ENCODE measurements at regions not wholly inside any gene's neighbourhood (a gene's known extent, or its start where the extent isn't known, plus 50 kb on each side); places are given as distances from the start of the nearest gene placed in this dataset.
"Not testable (repeated sequence)": the region's sequence is repeated elsewhere in the genome, so short reads cannot be mapped to it uniquely, and the experiment has no call there.

DNA sequence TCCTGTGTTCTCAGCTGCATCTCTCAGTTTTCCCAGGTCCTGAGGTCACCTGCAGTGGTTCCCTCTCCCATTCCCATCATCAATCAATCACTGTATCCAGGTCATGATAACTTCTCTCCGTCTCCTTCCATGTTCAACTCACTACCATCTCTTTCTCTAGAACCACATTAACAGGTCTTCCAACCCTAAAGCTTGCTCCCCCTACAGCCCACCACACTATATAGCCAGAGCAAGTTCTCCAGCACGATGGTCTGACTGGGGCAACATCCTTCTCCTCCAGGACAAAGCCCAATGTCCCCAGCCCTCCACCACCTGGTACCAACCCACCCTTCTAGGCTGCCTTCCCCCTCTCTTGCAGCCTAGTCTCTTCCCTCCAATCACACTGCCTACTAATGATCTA lies 241.6 kb downstream of the CDK5RAP2 start:
- no peak for DNase-seq (ENCODE audit: low read depth in 2 of 2)

- DNase-seq (ENCODE audit: low read depth in 2 of 2), result no peak
These were observed 242.8 kb downstream of the CDK5RAP2 start for GRCh38 chr9:120337131-120337530.

DNA sequence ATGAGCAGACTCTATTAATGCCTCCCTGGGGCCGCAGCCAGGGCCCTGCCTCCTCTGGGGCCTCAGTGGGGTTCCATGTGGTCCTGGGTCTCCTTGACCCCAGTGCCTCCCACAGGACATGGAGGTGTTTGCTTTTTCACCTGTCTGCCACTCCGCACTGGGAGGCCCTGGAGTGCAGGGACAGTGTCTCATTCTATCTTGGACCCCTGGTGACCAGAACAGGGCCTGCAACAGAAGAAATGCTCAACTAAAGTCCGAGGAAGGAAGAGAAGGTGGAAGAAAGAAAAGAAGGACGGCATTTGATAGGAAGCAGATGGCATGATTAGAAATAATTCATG lies 243.2 kb downstream of the CDK5RAP2 start:
- DNase-seq (ENCODE audit: low read depth in 2 of 2), result no peak

GRCh38 chr9:120336021-120336752 lies 243.8 kb downstream of the CDK5RAP2 start:
- DNase-seq (ENCODE audit: low read depth in 2 of 2), result no peak

DNA sequence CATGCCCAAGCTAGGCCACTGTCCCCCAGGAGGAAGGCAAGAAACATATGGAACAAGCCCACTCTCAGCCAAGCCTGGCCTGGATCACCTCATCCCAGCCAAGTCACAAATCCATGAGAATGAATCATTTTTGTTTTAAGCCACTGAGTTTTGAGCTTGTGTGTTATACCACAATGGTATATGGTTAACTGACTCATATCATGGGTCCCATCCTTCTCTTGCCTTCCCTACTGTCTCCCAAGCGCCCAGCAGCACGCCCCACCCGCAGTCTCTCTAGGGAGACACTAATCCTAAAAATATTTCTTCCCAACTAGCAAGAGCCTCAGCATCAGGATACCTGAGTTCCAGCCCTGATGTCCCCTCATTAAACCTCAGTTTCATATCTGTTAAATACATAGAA lies 248.1 kb downstream of the CDK5RAP2 start:
- no peak for DNase-seq (ENCODE audit: low read depth in 2 of 2)

DNA sequence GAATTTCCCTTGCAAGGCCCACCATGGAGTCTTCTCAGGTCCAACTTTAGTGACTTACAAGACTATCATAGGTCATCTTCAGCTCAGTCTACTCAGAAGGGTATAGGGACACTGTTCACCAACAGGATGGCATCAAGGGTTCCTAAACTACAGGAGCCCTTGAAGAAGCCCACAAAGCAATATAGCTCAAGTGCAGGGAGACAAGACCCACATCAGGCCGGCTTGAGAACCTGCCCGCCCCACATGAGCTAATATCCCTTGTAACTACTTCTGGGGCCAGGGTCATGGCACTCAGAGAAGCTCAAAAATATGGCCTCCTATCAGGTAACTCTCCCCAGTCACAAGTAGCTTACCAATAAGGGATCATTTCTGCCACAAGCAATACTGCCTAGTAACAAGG lies 249.9 kb downstream of the CDK5RAP2 start:
- no peak for DNase-seq (ENCODE audit: low read depth in 2 of 2)

DNA sequence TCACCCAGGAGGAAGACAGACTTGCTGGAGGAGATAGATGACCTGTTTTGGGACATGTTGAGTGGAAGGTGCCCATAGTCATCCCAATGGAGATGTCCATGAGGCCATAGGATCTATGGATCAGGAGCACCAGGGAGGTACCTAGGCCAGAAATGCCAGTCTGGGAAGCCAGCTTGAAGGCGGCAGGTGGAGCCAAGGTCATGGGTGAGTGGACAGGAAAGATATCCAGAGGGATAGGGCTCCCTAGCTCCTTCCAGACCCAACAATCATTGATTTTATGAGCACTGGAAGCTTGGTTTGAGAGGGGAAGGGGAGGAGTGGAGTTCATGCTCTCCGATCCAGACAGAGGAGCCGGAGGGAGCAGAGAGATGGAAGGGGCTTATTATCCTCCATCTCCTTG lies 252.6 kb downstream of the CDK5RAP2 start:
- no peak for DNase-seq (ENCODE audit: low read depth in 2 of 2)

GRCh38 chr9:120326049-120326693 lies 253.8 kb downstream of the CDK5RAP2 start:
- no peak for DNase-seq (ENCODE audit: low read depth in 2 of 2)

DNA sequence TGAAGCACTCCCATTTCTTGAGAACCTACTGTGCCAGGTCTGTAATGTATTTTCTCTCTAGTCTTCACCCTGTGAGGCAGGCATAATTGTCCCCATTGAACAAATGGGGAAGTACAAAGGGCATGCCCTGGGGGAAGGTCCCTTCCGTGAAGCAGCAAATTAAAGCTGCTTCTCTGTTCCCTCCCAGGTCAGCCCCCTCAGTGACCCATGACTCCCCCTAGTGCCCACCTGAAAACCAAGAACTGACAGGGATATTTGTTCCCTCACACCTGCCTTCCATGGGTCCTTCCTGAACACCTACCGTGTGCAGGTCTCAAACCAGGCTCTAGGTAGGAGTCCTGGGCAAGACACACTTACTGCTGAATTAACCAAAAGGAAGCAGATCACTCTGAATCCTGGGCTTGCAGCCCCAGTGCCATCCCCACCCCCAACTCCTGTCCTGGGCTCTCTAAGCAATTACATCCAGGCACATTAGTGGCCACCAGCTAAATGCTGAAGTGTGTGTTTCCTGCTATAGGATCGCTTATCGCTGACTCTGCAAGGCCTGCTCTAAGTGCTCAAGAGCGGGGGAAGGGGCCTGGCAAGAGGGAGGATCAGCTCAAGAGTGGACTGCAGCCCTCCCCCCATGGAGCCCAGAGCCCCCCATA lies 254.8 kb downstream of the CDK5RAP2 start:
- DNase-seq (ENCODE audit: low read depth in 2 of 2), result no peak

- DNase-seq (ENCODE audit: low read depth in 2 of 2), result no peak
These were observed 255.5 kb downstream of the CDK5RAP2 start for GRCh38 chr9:120324461-120324860.

DNA sequence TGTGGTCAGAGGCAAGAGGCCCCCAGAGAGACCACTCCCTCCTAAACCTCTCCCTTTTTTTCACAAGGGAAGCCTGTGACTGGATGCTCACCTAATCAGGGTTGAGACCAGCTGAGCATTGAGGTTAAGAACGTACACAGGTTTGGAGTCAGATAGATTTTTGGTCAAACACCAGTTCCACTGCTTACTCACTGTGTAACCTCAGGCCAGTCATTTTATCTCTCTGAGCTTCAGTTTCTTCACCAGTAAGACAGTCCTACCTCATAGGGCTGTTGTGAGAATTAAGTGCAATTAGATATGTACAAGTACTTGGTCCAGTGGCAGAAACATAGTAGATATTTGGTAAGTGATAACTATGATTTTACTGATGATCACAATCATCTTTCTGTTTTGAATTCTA lies 256.8 kb downstream of the CDK5RAP2 start:
- no peak for DNase-seq (ENCODE audit: low read depth in 2 of 2)

- DNase-seq (ENCODE audit: low read depth in 2 of 2), result no peak
These were observed 260.5 kb downstream of the CDK5RAP2 start for GRCh38 chr9:120319452-120319851.

- DNase-seq (ENCODE audit: low read depth in 2 of 2), result no peak
These were observed 264.8 kb downstream of the CDK5RAP2 start for GRCh38 chr9:120315154-120315553.

- no peak for DNase-seq (ENCODE audit: low read depth in 2 of 2)
These were observed 267.9 kb downstream of the CDK5RAP2 start for GRCh38 chr9:120312031-120312430.

DNA sequence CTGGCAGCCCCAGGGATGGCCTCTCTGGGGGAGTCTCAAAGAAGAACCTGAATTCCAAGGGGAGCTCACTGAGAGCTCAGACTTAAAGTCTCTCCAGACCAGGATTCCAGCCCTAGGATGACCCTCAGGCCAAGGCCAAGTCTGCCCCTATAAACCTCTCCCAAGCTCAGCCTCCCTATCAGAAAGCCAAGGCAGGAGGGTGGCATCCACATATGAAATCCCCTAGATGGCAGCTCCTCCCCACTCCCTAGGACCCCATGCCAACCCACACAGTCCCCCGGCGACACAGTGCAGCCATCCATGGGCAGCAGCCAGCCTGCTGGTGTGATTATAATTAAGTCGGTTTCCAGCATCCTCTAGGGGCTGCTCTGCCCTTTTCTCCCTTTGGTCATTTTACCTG lies 269.9 kb downstream of the CDK5RAP2 start:
- DNase-seq (ENCODE audit: low read depth in 2 of 2), result no peak

DNA sequence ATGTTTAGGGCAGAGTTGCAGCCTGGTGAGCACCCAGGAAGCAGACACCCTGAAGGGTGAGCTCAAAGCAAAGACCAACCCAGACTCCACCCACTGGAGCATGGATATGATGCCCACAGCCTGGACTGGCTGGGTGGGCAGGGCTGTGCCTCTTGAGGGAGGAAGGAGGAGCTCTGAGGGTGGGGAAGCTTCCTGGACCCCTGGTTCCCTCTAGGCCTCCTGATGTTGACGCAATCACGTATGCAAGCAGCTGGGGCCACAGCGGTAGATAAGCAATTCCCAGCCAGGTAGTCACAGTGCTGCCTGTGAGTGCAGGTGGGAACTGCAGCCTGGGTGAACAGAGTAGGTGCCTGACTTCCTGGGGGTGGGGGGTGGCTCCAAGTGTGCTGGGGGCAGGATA lies 271.5 kb downstream of the CDK5RAP2 start:
- DNase-seq (ENCODE audit: low read depth in 2 of 2), result no peak

DNA sequence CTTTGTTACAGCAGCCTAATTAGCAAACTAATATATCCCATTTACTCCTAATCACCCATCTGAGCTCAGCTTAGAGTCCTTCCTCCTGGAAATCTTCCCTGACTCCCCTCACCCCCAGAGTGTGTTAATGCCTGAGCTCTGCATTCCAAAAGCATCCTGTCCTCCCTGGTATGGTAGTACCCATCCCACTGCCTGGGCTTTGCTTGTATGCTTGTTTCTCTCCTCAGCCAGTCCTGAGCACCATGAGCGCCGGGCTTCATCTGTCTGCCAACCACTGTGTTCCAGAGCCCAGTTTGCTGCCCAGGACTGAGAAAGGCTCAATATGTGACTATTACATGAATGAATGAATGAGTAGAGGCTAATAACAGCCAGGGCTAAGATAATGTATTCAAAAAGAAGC lies 272.4 kb downstream of the CDK5RAP2 start:
- no peak for DNase-seq (ENCODE audit: low read depth in 2 of 2)

DNA sequence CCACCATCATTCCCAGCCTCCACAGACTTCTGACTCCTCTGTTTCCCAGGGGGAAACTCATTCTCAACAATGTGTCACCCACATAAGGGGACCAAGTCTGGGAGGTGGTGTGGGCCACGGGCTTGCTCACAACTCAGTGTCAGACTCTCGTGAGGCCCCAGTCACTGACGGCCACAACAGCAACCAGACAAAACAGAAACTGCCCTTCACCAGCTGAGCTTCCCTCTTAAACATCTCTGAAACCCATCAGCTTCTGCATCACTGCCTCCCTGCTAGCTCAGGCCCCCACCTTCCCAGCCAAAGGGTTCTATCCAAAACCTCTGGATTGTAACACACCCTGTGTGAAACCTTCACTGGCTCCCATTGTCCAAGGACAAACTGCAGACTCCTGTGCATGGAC lies 273.4 kb downstream of the CDK5RAP2 start:
- DNase-seq (ENCODE audit: low read depth in 2 of 2), result no peak

DNA sequence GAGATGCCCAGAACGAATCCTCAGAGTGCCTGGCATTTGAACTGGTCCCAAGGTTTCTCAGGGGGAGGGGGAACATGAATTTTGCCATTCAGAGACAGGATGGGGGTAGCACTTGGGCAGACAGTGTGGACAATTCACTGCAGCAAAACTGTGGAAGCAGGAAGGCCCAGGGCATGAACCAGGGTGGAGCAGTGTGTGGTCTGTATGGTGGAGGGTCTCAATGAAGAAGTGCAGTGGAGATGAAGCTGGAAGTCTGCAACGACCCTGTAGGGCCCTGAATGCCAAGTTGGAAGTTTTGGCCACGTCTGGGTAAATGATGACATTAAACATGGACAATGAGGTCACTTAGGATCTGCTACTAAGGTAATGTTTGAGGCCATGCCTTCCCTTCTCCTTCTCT lies 273.9 kb downstream of the CDK5RAP2 start:
- no peak for DNase-seq (ENCODE audit: low read depth in 2 of 2)

DNA sequence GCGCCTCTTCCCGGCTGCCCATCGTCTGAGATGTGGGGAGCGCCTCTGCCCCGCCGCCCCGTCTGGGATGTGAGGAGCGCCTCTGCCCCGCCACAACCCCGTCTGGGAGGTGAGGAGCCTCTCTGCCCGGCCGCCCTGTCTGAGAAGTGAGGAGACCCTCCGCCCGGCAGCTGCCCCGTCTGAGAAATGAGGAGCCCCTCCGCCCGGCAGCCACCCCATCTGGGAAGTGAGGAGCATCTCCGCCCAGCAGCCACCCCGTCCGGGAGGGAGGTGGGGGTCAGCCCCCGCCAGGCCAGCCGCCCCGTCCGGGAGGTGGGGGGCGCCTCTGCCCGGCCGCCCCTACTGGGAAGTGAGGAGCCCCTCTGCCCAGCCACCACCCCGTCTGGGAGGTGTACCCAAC lies 275.1 kb downstream of the CDK5RAP2 start:
- DNase-seq (ENCODE audit: low read depth in 2 of 2), result not testable (repeated sequence)

DNA sequence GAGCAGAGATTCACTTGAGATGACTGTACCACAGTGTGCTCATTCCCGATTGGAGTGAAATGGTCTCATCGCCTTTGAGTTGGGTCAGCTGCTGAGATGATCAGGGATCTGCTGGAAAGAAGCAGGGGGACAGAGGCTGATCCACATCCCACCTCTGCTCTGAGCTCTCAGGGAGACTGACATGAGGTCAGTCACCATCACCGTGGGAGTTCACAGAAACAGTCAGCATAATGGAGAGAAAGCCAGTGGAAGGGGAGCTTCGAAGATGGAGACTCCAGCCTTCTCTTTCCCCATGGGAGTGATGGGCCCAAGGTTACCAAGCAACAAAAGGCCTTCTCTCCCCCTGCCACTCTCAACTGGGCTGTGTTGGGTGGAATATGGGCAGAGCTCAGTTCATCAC lies 276.4 kb downstream of the CDK5RAP2 start:
- no peak for DNase-seq (ENCODE audit: low read depth in 2 of 2)

DNA sequence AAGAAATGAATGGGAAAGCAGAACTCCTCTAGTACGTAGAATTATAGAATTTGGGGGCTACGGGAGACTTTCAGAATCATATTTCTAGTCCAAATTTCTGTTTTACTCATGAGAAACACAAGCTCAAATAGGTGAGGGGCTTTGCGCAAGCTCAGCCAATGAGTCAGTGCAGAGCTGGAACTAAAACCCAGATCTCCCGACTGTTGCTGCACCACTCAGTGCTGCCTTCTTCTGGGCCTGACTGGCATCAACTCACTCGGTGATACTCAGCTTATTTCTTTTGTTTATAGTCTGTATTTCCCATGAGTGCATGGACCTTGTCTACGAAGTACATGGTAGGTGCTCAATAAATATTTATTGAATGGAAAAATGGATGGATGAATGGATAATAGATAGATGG lies 280.2 kb downstream of the CDK5RAP2 start:
- DNase-seq (ENCODE audit: low read depth in 2 of 2), result no peak

DNA sequence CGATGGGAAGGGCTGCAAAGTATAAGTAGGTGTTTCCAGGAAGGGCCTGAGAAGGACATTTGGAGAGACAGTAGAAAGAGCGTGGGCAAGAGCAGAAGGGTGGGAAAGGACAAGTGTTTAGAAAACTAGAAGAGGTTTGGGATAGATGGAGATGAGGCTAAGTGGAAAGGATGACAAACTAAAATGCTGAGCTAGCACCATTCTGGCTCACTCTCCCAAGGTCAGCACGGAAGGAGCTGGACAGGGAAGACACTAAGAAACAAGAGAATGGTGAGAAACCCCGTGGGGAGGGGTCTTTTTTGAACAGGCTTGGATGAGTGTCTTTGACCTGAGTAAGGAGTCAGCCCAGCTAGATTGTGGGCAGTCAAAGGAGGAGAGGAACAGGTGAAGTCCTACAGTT lies 286.0 kb downstream of the CDK5RAP2 start:
- DNase-seq (ENCODE audit: low read depth in 2 of 2), result no peak

Measured in dermis microvascular lymphatic vessel endothelial cell (primary cell).